Progenitor cell of endocrine pancreas (in vitro differentiated cells): ENCODE measurements at regions not wholly inside any gene's neighbourhood (a gene's known extent, or its start where the extent isn't known, plus 50 kb on each side); places are given as distances from the start of the nearest gene placed in this dataset.

ENCODE experiments used
- DNase-seq: peaks from one replicate; pipeline ENCODE4 v3.0.0; 2021; ENCODE audit warnings: low spot score; ENCODE audit not compliant: unreplicated experiment
- H3K27ac Mint-ChIP-seq: 2 replicates; pipeline ENCODE4 v1.8.0; 2021; ENCODE audit warnings: mild to moderate bottlenecking, moderate library complexity, mixed read lengths
- H3K27me3 Mint-ChIP-seq: 2 replicates; pipeline ENCODE4 v1.8.0; 2021; ENCODE audit warnings: mixed read lengths
- H3K36me3 Mint-ChIP-seq: 2 replicates; pipeline ENCODE4 v1.8.0; 2022; ENCODE audit warnings: mixed read lengths; ENCODE audit not compliant: insufficient read depth
- H3K4me1 Mint-ChIP-seq: 2 replicates; pipeline ENCODE4 v1.8.0; 2021; ENCODE audit warnings: low read depth, mixed read lengths
- H3K4me3 Mint-ChIP-seq: 2 replicates; pipeline ENCODE4 v1.8.0; 2021; ENCODE audit warnings: low read depth, mild to moderate bottlenecking, moderate library complexity, mixed read lengths
- H3K9me3 Mint-ChIP-seq: 2 replicates; pipeline ENCODE4 v1.8.0; 2021; ENCODE audit warnings: low read depth, mixed read lengths
- TF ChIP-seq, protein P1 (sequence below): fragments of 200-600 bp; sonication (generic); IDR thresholded peaks from one replicate; pipeline ENCODE4 v1.5.0; 2021; ENCODE audit warnings: antibody characterized with exemption, mild to moderate bottlenecking; ENCODE audit not compliant: unreplicated experiment

GRCh38 chr14:76264384-76264783 is 111.6 kb upstream of the ESRRB start:
- Mint-ChIP-seq H3K27ac (no peak overlapping the region), H3K9me3 (no peaks in the 10 kb centered on the region), H3K27me3 (peaks cover 16% of the 10 kb centered on the region), H3K36me3 (no peaks in the 10 kb centered on the region), H3K4me1 (peaks cover 11% of the 10 kb centered on the region), H3K4me3 (no peak overlapping the region)
- TF ChIP-seq, protein P1, sequence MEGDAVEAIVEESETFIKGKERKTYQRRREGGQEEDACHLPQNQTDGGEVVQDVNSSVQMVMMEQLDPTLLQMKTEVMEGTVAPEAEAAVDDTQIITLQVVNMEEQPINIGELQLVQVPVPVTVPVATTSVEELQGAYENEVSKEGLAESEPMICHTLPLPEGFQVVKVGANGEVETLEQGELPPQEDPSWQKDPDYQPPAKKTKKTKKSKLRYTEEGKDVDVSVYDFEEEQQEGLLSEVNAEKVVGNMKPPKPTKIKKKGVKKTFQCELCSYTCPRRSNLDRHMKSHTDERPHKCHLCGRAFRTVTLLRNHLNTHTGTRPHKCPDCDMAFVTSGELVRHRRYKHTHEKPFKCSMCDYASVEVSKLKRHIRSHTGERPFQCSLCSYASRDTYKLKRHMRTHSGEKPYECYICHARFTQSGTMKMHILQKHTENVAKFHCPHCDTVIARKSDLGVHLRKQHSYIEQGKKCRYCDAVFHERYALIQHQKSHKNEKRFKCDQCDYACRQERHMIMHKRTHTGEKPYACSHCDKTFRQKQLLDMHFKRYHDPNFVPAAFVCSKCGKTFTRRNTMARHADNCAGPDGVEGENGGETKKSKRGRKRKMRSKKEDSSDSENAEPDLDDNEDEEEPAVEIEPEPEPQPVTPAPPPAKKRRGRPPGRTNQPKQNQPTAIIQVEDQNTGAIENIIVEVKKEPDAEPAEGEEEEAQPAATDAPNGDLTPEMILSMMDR = no peak
- DNase-seq = no peak

DNA sequence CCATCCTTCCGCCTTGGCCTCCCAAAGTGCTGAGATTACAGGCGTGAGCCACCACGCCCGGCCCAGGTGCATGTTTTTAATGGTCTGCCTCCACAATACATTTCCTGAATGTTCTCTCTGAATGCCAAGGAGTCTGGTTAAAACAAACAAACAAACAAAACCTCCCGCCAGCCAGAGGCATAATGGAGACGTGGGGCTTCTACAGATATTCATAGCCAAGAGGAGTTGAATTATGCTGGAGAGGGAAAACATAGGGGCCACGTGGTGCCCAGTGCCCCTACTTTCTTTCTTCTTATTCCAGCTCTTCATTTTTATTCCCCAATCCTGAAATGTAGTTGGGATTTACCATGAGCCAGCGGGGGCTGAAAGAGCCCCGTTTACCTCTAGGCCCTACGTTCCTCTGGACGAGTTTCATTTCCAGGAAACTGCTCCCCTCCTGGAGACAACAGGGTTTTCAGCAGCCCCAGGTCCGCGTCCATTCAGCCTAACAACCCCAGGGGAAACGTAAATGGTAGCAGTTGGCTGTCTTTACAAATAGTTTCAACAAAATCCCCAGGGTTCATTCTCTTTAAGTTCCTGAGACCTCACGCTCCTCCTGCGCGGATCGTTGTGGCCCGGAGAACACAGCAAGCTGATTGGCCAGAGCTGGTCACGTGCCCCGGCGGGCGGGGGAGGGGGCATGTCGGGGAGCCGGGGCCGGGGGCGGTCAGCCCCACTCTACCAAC is 108.5 kb upstream of the ESRRB start:
- no peaks in the 10 kb centered on the region for H3K9me3 Mint-ChIP-seq
- DNase-seq = peak; percentile 30
- no peaks in the 10 kb centered on the region for H3K4me1 Mint-ChIP-seq
- H3K4me3 Mint-ChIP-seq = peak overlapping the region; percentile 56
- H3K27me3 Mint-ChIP-seq = peaks cover 28% of the 10 kb centered on the region
- TF ChIP-seq, protein P1 = peak; percentile 32
- no peaks in the 10 kb centered on the region for H3K36me3 Mint-ChIP-seq
- H3K27ac Mint-ChIP-seq = peak overlapping the region; percentile 26

DNA sequence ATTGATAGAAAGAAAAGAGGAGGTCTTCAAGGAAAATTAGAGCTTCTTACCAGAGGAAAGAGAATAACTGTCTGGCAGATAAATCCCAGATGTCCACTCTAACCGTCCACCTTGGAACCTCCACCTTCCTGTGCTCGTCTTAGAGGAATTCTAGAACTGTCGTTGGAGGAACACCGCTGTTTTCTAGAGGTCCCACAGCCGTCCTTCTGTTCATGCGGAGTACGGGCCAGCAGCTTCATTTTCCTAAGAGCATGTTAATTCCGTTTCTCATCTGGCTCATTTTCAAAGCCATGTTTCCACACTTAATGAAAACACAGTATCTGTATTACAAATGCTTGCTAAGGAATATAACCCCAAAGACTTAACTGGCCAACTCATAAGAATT is 107.9 kb upstream of the ESRRB start:
- no peaks in the 10 kb centered on the region for H3K4me1 Mint-ChIP-seq
- no peak overlapping the region for H3K27ac Mint-ChIP-seq
- peaks cover 29% of the 10 kb centered on the region for H3K27me3 Mint-ChIP-seq
- no peaks in the 10 kb centered on the region for H3K36me3 Mint-ChIP-seq
- H3K4me3 Mint-ChIP-seq = peak overlapping the region; percentile 56
- no peaks in the 10 kb centered on the region for H3K9me3 Mint-ChIP-seq
- TF ChIP-seq, protein P1 = no peak
- DNase-seq = no peak

DNA sequence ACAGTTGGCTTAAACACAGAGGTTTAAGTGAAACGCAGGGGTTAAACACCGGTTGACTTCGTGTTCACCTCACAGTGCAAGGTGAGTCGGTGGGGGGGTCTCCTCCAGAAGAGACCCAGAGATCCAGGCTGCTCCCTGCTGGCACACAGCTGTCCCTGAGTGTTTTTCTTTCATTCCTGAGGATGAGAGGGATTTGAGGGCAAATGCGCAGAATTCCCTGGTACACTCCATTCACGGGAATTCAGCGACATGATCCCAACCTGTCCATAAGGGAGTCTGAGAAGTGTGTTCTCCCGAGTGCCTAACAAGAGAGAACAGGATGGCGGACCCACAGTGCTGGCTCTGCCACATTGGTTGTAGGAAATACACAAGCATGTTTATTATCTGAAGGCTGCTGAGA is 107.2 kb upstream of the ESRRB start:
- Mint-ChIP-seq H3K4me1 (no peaks in the 10 kb centered on the region), H3K36me3 (no peaks in the 10 kb centered on the region), H3K4me3 (no peak overlapping the region), H3K9me3 (no peaks in the 10 kb centered on the region), H3K27ac (no peak overlapping the region), H3K27me3 (peaks cover 29% of the 10 kb centered on the region)
- TF ChIP-seq, protein P1 = no peak
- DNase-seq = no peak

GRCh38 chr14:76271041-76271755 is 104.7 kb upstream of the ESRRB start:
- Mint-ChIP-seq H3K9me3 (no peaks in the 10 kb centered on the region), H3K4me3 (no peak overlapping the region), H3K4me1 (no peaks in the 10 kb centered on the region), H3K27ac (no peak overlapping the region), H3K27me3 (peaks cover 18% of the 10 kb centered on the region), H3K36me3 (no peaks in the 10 kb centered on the region)
- TF ChIP-seq, protein P1 = no peak
- no peak for DNase-seq
